NCI-H82 (cell line): ENCODE measurements at regions not wholly inside any gene's neighbourhood (a gene's known extent, or its start where the extent isn't known, plus 50 kb on each side); places are given as distances from the start of the nearest gene placed in this dataset.
A peak's percentile ranks its signal among the peaks of the same experiment; 100 is the strongest.

Experiments used
- DNase-seq: peaks from one replicate; lab custom pipeline; 2025; lab: John Stamatoyannopoulos, UW

- no peak for DNase-seq
These were observed 93.4 kb upstream of the KCNK1 start for GRCh38 chr1:233520261-233521191.

DNA sequence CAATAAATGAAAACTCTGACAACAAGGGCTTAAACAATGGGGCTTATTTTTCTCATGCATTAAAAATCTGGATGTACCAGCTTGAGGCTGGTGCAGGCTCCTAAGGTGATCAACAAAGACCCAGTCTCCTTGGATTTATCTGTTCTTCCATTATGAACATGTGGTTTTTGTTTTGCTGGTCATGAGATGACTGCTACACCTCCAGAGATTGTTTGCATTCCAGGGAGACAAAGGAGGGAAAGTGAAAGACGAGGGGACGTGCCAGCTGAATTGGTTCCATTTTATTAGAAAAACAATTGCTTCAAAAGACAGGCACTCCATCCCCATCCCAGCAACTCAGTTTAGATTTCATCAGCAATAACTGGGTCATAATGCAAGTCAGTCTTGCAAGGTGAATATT, 90.9 kb upstream of the KCNK1 start:
- DNase-seq, result no peak

DNA sequence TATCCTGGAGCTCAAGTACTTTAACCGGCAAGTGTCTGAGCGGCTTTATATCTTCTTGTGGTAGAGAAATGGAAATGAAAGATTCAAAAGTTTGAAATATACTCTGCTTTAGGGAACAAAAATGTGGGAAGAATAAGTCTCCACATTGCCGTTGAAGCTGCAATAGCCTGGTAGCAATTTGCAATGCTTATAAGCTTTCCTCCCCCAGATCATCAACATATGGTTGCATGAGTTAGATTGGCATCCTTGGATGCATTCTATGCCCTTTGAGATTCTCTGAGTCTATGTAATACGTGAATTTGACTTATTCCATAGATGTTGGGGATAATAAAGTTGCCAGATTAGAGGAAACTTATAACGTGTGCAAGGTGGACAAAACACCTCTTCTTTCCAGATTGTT, 86.1 kb upstream of the KCNK1 start:
- no peak for DNase-seq

DNA sequence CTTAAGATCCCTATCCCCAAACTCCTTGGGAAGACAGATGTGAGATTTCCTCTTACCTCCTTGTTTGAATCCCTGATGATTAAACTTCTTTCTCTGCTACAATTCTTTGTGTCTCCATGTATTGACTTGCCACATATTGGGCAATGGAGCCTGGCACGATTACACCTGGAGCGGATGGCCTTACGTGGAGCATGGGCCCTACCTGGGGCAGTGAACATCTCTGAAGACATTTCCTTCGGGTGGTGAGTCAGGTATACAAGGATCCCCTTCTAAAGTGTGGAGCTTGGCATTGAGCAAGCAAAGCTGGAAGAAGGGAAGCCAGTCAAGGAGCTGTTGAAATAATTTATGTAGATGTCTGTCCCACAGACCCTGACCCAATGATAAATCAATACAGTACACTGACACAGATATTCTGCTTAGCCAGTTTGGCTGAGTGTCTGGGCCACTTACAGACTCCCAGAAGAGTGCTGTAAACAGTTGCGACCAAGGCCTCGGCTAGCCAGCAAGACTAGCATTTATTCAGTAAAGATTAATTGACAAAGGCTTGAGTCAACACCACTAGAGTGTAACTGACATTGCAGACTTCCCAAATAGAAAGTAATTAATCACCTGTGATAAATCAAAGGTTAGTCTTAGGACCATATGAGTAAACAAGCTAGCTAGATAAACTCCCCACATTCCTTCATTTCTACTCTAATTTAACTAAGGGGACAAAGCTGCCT, 83.1 kb upstream of the KCNK1 start:
- DNase-seq, result no peak

DNA sequence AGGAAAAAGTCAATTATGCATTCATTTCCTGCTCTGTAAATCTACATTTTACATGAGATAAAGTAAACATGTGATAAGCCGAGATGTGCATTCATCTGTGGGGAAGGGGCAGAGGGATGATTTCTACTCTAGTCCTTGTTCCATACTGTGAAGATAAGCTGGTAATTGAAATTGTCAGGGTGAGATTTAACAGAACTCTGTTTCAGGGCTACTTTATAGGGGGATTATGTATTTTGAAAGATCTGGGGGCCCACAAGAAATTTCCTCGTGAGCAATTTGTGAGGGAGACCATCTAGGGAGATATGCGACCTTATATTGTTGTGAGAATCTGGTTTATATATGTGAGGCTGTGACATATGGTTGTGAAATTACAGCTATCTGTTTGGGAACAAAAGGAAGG, 73.1 kb upstream of the KCNK1 start:
- DNase-seq, result no peak

DNA sequence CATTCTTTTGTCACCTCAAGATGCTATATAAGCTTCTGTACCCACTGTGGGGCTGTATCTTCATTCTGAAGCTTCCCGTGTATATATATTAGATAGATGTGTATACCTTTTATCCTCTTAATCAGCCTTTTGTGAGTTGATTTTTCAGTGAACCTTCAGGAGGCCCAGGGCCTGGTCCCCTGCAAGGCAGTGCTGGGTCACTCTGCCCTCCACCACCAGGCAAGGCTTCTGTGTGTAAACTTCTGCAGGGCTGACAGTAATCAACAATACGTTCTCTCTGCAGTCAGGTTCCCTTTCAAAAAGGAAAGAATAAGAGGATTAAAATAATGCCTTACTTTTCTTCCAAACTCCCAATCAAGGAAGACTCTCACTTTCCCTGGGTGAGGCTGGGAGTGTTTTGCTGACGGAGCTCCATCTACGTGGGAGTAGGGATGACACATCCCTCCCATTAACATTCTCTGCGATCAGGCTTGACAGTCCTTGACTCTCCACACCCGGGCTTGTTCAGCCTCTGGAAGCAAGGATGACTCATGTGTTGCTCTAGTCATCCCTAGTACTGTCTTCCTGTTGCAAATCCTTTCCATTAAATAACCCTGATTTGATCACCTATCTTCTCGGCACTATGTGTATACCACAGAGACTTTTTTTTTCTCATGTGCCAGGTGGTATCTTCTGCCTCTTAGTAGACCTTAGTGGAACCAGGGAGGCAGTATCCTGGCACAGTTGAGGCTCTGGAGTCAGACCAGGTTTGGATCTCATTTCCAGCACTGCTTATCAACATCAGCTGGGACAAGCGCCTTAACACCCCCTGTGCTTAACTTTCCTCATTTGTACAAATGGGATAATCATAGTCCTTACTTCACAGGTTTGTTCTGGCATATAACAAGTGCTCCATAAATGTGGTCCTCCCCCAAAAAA, 70.3 kb upstream of the KCNK1 start:
- peak; percentile 28 for DNase-seq

- DNase-seq, result no peak
These were observed 69.6 kb upstream of the KCNK1 start for GRCh38 chr1:233544304-233544703.

GRCh38 chr1:233547726-233548125, 66.2 kb upstream of the KCNK1 start:
- DNase-seq, result no peak

- no peak for DNase-seq
These were observed 64.5 kb upstream of the KCNK1 start for GRCh38 chr1:233549404-233549803.

GRCh38 chr1:233549917-233550316, 64.0 kb upstream of the KCNK1 start:
- DNase-seq, result no peak

DNA sequence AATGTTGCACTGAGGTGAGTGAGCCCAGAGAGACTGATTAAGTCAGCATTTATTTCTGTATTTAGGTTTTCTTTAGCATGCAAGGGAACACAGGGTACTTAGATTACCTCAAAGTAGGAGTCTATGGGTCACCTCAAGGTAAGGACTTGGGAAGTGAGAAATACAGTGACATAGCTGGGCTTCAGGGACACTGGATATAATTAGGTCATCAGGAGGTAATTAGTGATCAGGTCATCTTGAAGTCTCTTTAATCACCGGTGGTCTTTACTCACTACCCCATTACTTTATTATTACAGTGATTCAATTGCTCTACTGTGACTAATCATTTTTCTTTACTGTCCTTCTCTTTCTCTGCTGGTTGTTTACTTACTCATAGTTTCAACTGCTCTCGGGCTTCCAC, 59.9 kb upstream of the KCNK1 start:
- no peak for DNase-seq

- no peak for DNase-seq
These were observed 52.0 kb upstream of the KCNK1 start for GRCh38 chr1:233561708-233562426.
